GM18951 (cell line): ENCODE measurements at regions not wholly inside any gene's neighbourhood (a gene's known extent, or its start where the extent isn't known, plus 50 kb on each side); places are given as distances from the start of the nearest gene placed in this dataset.
"Not testable (repeated sequence)": the region's sequence is repeated elsewhere in the genome, so short reads cannot be mapped to it uniquely, and the experiment has no call there.

Experiments used
- POLR2A ChIP-seq: IDR thresholded peaks from 4 replicates; pipeline ENCODE4 v1.6.1; 2011; ENCODE audit warnings: mild to moderate bottlenecking; ENCODE audit not compliant: insufficient read length, insufficient read depth; ENCODE audit errors: extremely low read depth
- in situ Hi-C: fragments of 300-500 bp; cut with MboI; formaldehyde crosslinking; loops from one replicate; pipeline ENCODE4 v1.12.0; 2022; ENCODE audit warnings: low sequenced_read_pairs, mixed read lengths, inconsistent platforms; ENCODE audit not compliant: unreplicated experiment

DNA sequence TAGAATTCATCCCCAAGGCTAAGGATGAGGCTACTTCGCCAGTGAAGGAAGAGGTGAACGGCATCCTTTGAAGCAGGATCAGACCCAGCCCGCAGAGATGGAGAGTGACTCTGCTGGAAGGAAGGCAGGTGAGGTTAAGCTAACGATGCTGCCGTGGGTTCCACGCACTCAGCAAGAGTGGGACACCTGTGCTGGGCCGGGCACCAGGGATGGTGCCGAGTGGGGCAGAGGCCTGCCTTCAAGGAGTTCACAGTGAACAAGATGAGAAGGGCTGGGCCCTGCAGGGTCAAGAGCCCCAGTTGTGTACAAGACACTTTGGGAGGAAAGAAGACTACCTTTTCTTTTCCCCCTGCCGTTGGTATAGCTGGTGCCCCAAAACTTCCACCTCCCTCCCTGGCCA, 606.6 kb downstream of the LIG4 start:
- no peak for TF ChIP-seq POLR2A
- in situ Hi-C loops: no loop called here

DNA sequence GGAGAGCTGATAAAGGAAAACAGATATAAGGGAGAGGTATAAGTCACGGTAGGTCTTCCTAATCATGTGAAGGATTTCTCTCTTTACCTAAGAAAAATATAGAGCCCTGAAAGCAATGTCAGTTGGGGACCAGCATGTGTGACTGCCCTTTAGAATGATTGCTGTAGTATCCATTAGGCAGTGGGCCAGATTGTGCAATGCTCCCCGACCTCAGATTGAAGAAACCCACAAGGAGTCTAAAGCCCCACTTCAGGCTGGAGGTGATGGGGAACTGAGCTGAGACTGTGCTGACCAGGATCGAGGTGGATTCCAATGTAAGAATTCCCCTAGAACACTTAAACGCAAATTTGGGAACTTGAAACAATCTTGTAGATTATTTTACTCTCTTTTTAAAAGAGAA, 614.4 kb downstream of the LIG4 start:
- in situ Hi-C loops: no loop called here
- no peak for TF ChIP-seq POLR2A

DNA sequence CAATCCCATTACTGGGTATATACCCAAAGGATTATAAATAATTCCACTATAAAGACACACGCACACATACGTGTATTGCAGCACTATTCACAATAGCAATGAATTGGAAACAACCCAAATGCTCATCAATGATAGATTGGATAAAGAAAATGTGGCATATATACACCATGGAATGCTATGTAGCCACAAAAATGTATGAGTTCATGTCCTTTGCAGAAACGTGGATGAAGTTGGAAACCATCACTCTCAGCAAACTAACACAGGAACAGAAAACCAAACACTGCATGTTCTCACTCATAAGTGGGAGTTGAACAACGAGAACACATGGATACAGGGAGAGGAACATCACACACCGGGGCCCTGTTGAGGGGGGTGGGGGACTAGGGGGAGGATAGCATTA, 619.0 kb downstream of the LIG4 start:
- in situ Hi-C loops: not testable (repeated sequence)

DNA sequence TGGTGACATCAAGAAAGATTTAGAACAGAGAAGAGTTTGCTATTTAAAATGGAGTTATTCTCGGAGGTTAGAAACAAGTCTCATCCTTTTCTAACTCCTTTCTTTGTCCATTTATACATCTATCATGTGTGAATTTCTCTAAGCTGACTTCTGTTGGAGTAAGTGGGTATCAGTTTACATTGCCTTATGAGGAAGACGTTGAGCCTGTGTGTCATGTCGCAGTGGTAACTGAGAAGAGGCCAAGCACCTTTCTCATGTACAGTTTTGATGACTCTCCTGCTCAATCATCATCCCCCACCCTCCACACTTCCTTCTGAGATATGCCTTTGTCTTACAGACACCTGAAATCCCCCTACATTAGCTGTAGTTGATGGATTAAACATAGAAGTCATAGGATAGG, 624.8 kb downstream of the LIG4 start:
- TF ChIP-seq POLR2A: no peak
- in situ Hi-C loops: no loop called here

DNA sequence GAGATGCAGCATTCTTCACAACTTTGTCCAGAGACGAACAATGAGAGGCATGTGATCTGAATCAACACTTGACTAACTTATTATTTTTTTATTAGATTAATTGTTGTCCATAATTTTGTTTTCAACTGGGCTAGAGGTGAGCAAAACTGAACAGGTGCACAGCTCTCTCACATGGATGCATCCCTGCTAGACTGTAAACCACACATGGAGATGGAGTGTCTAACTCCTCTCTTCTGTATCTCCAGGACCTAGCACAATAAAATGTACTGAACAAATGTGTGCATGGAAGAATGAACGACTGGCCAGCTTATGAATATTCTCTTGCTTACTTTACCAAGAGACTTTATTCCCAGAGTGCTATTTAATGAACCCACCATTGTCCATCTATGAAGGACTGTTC, 627.7 kb downstream of the LIG4 start:
- in situ Hi-C loops: no loop called here

DNA sequence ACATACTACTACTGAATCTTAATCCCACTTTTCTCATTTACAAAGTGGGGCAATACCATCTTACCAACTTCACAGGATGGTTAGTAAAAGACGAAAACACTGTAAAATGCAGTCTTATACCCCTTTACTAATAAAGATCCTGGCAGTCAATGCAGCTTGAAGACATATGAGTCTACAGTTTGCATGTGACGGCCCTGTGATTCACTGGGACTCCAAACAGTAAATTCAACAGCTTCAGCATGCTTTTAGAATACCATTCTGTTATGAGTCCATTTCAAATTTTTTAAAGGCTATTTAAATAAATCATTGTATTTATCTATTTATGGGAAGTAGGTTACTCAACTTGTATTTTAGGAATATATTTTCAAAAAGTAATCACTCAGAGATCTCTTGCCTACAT, 629.1 kb downstream of the LIG4 start:
- in situ Hi-C loops: no loop called here
- TF ChIP-seq POLR2A: no peak

More for the DNA sequence above, 627.7 kb downstream of the LIG4 start:
- TF ChIP-seq POLR2A: no peak

DNA sequence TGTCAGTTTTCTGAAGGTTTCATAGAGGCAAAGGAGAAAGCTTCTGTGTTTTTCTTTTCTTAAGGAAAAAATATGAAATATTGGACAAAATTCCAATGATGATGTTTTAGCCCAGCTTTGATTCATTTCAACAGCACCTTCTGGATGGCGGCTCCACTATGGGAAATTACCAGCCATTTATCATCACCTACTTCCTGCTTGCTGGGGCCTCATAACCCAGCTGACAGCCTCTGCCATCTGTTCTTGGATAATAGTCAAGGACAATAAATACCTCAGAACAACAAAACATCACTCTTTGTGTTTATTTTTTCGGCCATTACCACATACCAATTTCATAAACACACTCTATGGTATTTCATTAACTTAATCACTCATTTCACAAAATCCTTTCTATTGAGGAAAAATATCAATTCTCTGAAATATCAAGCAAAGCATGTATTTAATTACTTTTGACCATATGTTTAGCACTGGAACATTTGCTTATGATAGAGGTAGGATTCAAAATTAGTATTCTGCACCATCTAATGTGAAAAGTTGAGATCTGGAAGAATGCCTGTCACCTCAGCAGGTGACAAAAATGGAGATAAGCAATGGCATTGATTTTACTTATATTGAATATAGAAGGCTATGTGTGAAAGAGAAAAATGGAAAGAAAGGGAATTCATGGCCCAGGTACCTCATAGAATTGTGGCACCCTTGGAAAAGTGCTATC, 629.7 kb downstream of the LIG4 start:
- no peak for TF ChIP-seq POLR2A
- in situ Hi-C loops: no loop called here

DNA sequence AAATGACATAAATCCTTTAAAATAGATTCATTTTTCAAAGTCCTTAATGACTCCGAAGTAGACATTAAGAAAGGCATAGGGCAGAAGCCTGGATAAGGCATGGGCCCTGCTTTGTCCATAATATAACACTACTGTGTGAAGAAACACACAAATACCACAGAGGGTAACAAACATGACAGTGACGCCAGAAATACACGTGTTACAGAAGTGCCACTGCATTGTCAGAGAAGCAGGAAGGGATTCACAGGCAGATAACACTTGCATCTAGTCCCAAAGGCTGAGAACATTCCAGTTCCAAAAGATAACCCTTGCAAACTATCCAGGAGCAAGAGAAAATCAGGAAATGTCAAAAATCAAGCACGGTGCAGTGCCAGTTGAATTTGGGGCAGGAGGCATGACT, 633.2 kb downstream of the LIG4 start:
- in situ Hi-C loops: no loop called here
- no peak for TF ChIP-seq POLR2A

DNA sequence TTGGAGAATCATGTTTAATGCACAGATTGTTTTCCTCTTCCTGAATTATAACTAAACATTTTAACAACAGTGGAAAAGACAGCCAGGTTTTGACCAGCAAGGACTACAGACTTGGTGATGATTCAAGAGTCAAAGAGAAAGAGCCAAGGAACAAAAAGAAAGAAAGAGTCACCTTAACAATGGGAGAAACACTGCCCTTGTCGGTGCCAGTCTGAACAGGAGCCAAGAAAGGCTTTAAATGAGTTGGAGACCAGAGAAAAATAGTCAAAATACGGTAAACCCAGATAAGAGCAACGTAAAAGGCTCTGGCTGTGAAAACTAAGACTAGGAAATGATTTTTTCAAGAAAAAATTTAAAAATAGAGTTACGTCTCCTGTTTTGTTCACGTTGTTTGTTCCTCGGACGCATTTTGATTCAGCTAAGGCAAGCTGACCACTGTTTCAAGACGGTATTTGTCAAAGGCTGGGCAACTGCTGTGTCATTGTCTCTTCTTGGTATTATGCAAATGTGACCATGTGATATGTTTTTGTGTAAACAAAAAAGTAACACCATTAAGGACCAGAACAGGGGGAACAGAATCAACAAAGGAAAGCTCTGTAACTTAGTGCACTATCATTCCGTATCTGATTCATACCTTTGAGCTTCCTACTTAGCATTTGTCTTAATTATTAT, 634.5 kb downstream of the LIG4 start:
- TF ChIP-seq POLR2A: no peak
- in situ Hi-C loops: no loop called here

DNA sequence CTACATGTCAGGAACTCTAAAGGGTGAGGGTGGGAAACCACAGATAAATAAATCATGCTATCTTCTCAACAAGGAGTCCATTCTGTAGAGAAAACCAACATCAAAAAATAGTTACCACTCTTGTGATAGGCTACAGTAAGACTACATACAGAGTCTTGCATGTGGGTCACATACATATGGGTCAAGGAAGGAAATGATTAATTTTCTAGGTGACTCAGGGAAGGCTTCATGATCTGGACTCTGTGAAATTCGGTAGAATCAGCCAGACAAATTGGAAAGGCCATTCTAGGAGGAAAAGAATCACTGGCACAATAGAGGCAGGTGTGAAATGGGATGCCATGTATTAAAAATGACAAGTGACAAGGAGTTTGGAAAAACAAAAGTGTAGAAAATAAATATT, 638.9 kb downstream of the LIG4 start:
- TF ChIP-seq POLR2A: no peak
- in situ Hi-C loops: no loop called here

DNA sequence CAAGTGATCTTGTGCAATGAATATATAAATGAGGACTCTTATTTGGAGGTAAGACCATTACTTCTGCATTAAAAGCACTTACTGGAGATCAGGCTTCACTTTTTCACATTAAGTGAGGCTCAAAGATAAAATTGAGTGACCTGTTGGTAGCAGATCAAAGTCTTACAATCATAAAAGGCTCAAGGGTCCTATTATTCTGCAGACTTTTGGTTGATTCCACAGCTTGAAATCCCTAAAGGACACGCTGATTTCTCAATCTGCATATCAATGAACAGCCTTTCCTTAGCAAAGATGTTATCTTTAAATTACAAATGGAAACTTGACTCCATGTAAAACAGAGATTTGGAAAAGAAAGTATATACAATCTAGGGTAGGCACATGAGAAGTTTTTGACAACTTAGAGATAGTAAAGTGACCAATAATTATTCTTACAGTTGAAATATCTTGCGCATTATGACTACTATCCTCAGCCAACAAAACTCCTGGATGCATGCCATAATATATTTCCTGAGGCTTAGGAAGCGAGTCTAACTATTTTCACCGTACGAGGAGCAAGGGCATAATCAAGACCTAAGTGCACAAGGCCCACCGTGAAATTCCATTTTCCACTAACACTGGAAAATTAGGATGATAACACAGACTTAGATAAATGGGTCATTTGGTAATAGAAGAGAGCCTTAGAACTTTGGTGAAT, 640.7 kb downstream of the LIG4 start:
- in situ Hi-C loops: no loop called here
- TF ChIP-seq POLR2A: no peak

DNA sequence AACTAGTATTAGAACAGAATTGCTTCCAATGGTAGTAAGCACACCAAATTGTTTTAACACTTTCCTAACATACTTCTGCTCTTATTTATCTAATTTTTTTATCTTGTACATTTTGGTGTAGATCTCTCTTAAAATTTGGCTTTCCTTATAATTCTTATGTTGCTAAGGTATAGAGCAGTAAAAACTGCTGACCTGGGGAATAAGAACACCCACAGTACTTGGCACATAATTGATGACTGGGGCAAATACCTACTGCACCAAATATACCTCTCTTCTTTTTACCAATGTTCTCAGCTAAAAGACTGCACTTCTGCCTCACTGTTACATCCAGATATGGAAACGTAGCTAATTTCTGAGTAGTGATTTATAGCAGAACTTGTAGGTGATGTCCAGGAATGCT, 642.2 kb downstream of the LIG4 start:
- TF ChIP-seq POLR2A: no peak
- in situ Hi-C loops: no loop called here

DNA sequence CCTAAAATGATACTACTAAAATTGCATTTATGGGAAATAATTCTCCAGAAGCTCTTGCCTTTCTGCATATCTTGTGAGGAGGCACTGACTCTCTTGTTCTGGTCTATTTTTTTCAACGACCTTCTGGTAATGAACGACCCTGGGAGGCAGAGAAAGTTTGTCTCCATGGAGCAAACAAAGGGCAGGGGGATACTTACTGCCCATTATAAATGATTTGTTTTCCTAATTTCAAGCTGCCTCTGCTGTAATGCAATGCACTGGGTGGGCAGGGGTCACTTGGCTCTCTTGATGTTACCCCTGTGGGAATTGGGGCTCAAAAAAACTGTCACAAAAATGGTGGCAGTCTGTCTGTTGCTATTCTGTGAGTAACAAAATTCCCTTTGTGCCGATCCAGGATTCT, 643.2 kb downstream of the LIG4 start:
- no peak for TF ChIP-seq POLR2A
- in situ Hi-C loops: no loop called here

DNA sequence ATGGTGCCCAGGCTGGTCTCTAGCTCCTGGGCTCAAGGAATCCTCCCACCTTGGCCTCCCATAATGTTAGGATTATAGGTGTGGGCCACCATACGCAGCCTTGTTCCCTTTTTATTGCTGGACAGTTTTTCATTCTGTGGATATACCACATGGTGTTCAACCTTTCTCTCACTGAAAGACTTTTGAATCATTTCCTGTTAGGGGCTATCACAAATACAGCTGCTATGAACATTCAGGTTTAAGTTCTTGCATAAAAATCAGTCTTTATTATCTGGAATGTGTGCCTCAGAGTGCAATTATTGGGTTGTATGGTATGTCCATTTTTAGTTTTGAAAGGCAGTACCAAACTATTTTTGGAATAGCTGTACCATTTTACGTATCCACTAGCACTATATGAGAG, 647.2 kb downstream of the LIG4 start:
- no peak for TF ChIP-seq POLR2A
- in situ Hi-C loops: no loop called here
